Fibroblast of villous mesenchyme (primary cell): ENCODE measurements at regions not wholly inside any gene's neighbourhood (a gene's known extent, or its start where the extent isn't known, plus 50 kb on each side); places are given as distances from the start of the nearest gene placed in this dataset.
"Not testable (repeated sequence)": the region's sequence is repeated elsewhere in the genome, so short reads cannot be mapped to it uniquely, and the experiment has no call there.

ENCODE experiments used
- DNase-seq: peaks from one replicate; pipeline ENCODE4 v3.0.0-alpha.2; 2010; ENCODE audit warnings: low read depth
- H3K4me3 ChIP-seq: 2 replicates; pipeline ENCODE4 v1.5.1; 2011; ENCODE audit warnings: low read depth, mild to moderate bottlenecking, low read length
- TF ChIP-seq, protein P1 (sequence below): IDR thresholded peaks from 2 replicates; pipeline ENCODE4 v1.5.1; 2012; ENCODE audit warnings: low read depth, mild to moderate bottlenecking, low read length; ENCODE audit not compliant: insufficient read depth

GRCh38 chrX:149420566-149420965, 84.5 kb downstream of the IDS start:
- H3K4me3 ChIP-seq, DNase-seq: not testable (repeated sequence)

DNA sequence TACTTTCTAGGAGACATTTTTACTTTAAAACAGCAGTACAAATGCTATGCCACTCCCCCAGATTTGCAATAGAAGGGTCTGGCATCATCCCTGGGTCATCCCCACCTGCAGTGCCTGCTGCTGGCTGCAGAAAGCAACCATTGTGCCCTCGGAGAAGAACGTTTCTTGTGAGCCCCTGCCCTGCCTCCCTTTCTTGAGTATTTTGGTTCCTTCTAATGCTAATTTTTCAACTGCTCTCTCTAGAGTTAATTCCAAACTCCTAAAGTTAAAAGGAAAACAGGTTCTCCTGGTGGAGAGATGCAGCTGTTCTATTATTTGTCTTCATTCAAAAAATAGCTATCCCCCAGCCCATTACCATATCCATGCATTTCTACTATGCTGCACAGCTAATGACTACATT, 107.1 kb downstream of the IDS start:
- H3K4me3 ChIP-seq: no peak overlapping the region
- DNase-seq: no peak
- TF ChIP-seq, protein P1, sequence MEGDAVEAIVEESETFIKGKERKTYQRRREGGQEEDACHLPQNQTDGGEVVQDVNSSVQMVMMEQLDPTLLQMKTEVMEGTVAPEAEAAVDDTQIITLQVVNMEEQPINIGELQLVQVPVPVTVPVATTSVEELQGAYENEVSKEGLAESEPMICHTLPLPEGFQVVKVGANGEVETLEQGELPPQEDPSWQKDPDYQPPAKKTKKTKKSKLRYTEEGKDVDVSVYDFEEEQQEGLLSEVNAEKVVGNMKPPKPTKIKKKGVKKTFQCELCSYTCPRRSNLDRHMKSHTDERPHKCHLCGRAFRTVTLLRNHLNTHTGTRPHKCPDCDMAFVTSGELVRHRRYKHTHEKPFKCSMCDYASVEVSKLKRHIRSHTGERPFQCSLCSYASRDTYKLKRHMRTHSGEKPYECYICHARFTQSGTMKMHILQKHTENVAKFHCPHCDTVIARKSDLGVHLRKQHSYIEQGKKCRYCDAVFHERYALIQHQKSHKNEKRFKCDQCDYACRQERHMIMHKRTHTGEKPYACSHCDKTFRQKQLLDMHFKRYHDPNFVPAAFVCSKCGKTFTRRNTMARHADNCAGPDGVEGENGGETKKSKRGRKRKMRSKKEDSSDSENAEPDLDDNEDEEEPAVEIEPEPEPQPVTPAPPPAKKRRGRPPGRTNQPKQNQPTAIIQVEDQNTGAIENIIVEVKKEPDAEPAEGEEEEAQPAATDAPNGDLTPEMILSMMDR: no peak

DNA sequence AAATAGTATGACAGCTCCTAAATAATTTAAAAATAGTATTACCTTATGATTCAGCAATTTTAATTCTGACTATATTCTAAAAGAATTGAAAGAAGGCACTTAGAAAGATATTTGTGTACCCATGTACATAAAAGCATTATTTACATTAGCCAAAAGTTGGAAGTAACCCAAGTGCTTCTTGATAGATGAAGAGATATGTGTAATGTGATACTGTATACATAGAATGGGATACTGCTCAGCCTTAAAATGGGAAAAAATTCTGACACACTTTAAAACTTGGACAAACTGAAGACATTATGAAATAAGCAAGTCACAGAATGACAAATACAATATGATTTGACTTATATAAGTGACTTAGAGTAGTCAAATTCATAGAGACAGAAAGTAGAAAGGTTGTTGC, 112.2 kb downstream of the IDS start:
- DNase-seq: no peak

GRCh38 chrX:149383852-149384251, 121.3 kb downstream of the IDS start:
- DNase-seq: no peak
- TF ChIP-seq, protein P1: no peak
- no peak overlapping the region for H3K4me3 ChIP-seq

More for the DNA sequence above, 112.2 kb downstream of the IDS start:
- no peak overlapping the region for H3K4me3 ChIP-seq
- TF ChIP-seq, protein P1: no peak

DNA sequence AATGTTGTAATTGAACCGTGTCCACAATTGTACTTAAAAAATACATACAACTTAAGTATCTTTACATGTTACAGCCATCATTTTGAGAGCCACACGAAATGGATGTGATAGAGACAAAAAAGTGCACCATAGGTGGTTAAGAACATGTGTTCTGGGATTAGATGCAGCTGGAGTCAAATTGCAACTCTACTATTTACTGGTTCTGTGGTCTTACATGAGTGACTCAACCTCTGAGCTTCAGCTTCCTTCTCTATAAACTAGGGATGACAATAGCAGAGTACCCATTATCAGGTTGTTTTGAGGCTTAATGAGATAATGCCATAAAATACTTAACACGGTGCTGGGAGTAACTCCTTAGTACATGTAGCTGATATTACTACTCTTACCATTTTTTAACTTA, 130.4 kb downstream of the IDS start:
- no peak for DNase-seq
- H3K4me3 ChIP-seq: no peak overlapping the region
- TF ChIP-seq, protein P1: no peak

DNA sequence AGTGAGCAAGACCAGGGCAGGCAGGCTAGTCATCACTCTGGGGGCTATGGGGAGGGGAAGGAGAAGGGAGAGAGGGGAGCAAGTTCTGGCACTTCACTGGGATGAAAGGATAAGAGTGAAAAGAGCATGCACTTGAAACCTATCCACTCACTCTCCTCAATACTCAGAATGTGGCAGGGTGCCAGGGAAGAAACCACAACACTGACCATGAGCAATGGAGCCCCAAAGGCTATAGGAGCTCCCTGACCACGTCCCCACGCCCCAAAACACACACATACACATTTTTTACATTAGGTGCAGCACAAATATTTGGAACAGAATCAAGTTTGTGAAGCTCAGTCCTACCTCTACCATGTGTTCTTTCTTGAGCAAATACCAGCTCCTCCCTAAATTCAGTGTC, 132.2 kb downstream of the IDS start:
- H3K4me3 ChIP-seq: no peak overlapping the region
- no peak for DNase-seq
- TF ChIP-seq, protein P1: no peak

- TF ChIP-seq, protein P1: no peak
- DNase-seq: no peak
- H3K4me3 ChIP-seq: no peak overlapping the region
Observed at GRCh38 chrX:149371986-149372385, 133.1 kb downstream of the IDS start.

DNA sequence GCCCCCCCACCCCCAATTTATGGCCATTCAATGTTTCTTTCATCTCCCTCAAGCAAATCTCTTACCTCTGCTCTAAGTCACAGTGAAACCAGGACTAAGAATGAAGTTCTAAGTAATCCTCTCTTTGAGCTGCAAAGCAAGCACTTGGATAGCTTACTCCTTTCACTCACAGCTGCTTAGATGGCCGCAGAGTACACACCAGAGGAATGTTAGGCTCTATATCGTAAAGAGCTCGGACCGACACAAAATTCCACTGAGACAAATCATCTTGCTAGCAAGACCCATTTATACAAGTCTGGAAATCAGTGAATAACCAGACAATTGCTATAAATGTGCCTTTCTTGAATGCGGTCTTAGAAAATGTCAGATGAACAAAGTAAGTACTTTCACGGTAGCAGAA, 135.0 kb downstream of the IDS start:
- H3K4me3 ChIP-seq: no peak overlapping the region
- TF ChIP-seq, protein P1: no peak
- DNase-seq: no peak
